ENCODE measurements at regions not wholly inside any gene's neighbourhood (a gene's known extent, or its start where the extent isn't known, plus 50 kb on each side); places are given as distances from the start of the nearest gene placed in this dataset.

- TF ChIP-seq CTCF (IDR thresholded peaks at IDR 0.05; ENCODE audit: low read depth, low read length, missing control alignments): no peak
- DNase-seq: peak; percentile 84
- in situ Hi-C loops (cut with HindIII; ENCODE audit: low pct_ligation_motif_present, low sequenced_read_pairs): no loop called here
- H3K36me3 ChIP-seq (replicated peaks): no peaks in the 10 kb centered on the region
- H3K4me3 ChIP-seq (ENCODE audit: low read depth, low read length): no peak overlapping the region
- no peaks in the 10 kb centered on the region for H3K27me3 ChIP-seq (replicated peaks)
- H3K27ac ChIP-seq: peak overlapping the region; percentile 87
These were observed 180.8 kb upstream of the KCNK2 start for GRCh38 chr1:214901718-214902117.

- in situ Hi-C loops (cut with HindIII; ENCODE audit: low pct_ligation_motif_present, low sequenced_read_pairs): no loop called here
- H3K36me3 ChIP-seq (replicated peaks): no peaks in the 10 kb centered on the region
- TF ChIP-seq CTCF (IDR thresholded peaks at IDR 0.05; ENCODE audit: low read depth, low read length, missing control alignments): no peak
- no peak overlapping the region for H3K4me3 ChIP-seq (ENCODE audit: low read depth, low read length)
- DNase-seq: peak; percentile 47
- peak overlapping the region; percentile 87 for H3K27ac ChIP-seq
- H3K27me3 ChIP-seq (replicated peaks): no peaks in the 10 kb centered on the region
These were observed 179.8 kb upstream of the KCNK2 start for GRCh38 chr1:214902636-214903320.

- Histone ChIP-seq H3K27ac (no peak overlapping the region), H3K4me3 (ENCODE audit: low read depth, low read length) (no peak overlapping the region), H3K27me3 (replicated peaks) (no peaks in the 10 kb centered on the region), H3K36me3 (replicated peaks) (no peaks in the 10 kb centered on the region)
- TF ChIP-seq CTCF (IDR thresholded peaks at IDR 0.05; ENCODE audit: low read depth, low read length, missing control alignments): no peak
- no peak for DNase-seq
- in situ Hi-C loops (cut with HindIII; ENCODE audit: low pct_ligation_motif_present, low sequenced_read_pairs): no loop called here
These were observed 170.4 kb upstream of the KCNK2 start for GRCh38 chr1:214912127-214912526.

GRCh38 chr1:214913966-214914365, 168.6 kb upstream of the KCNK2 start:
- in situ Hi-C loops (cut with HindIII; ENCODE audit: low pct_ligation_motif_present, low sequenced_read_pairs): no loop called here

GRCh38 chr1:214917081-214917635, 165.4 kb upstream of the KCNK2 start:
- TF ChIP-seq CTCF (IDR thresholded peaks at IDR 0.05; ENCODE audit: low read depth, low read length, missing control alignments): no peak
- Histone ChIP-seq H3K27me3 (replicated peaks) (no peaks in the 10 kb centered on the region), H3K27ac (no peak overlapping the region), H3K36me3 (replicated peaks) (no peaks in the 10 kb centered on the region), H3K4me3 (ENCODE audit: low read depth, low read length) (no peak overlapping the region)
- no peak for DNase-seq
- in situ Hi-C loops (cut with HindIII; ENCODE audit: low pct_ligation_motif_present, low sequenced_read_pairs): no loop called here

More at GRCh38 chr1:214913966-214914365, 168.6 kb upstream of the KCNK2 start:
- no peak overlapping the region for H3K4me3 ChIP-seq (ENCODE audit: low read depth, low read length)
- no peak for DNase-seq
- H3K36me3 ChIP-seq (replicated peaks): no peaks in the 10 kb centered on the region
- TF ChIP-seq CTCF (IDR thresholded peaks at IDR 0.05; ENCODE audit: low read depth, low read length, missing control alignments): no peak
- H3K27ac ChIP-seq: no peak overlapping the region
- H3K27me3 ChIP-seq (replicated peaks): no peaks in the 10 kb centered on the region

- in situ Hi-C loops (cut with HindIII; ENCODE audit: low pct_ligation_motif_present, low sequenced_read_pairs): no loop called here
- no peak overlapping the region for H3K4me3 ChIP-seq (ENCODE audit: low read depth, low read length)
These were observed 163.8 kb upstream of the KCNK2 start for GRCh38 chr1:214918745-214919144.

More at GRCh38 chr1:214918745-214919144, 163.8 kb upstream of the KCNK2 start:
- no peak overlapping the region for H3K27ac ChIP-seq
- no peaks in the 10 kb centered on the region for H3K27me3 ChIP-seq (replicated peaks)
- DNase-seq: no peak
- no peak for TF ChIP-seq CTCF (IDR thresholded peaks at IDR 0.05; ENCODE audit: low read depth, low read length, missing control alignments)
- H3K36me3 ChIP-seq (replicated peaks): no peaks in the 10 kb centered on the region
